CD4-positive, alpha-beta T cell treated with Interleukin-4 for 4 hours (primary cell): ENCODE measurements at regions not wholly inside any gene's neighbourhood (a gene's known extent, or its start where the extent isn't known, plus 50 kb on each side); places are given as distances from the start of the nearest gene placed in this dataset.

Source experiments
- DNase-seq: peaks from one replicate; pipeline ENCODE4 v3.0.0-alpha.2; 2020

- no peak for DNase-seq
Observed at GRCh38 chr4:138964716-138965426, 50.7 kb upstream of the NOCT start.

GRCh38 chr4:138963412-138963811 is 52.2 kb upstream of the NOCT start:
- no peak for DNase-seq

GRCh38 chr4:138961664-138962063 is 53.9 kb upstream of the NOCT start:
- DNase-seq: no peak

GRCh38 chr4:138961129-138961528 is 54.5 kb upstream of the NOCT start:
- DNase-seq: no peak

- no peak for DNase-seq
Observed at GRCh38 chr4:138960175-138960710, 55.3 kb upstream of the NOCT start.

GRCh38 chr4:138959097-138959815 is 56.3 kb upstream of the NOCT start:
- no peak for DNase-seq

- no peak for DNase-seq
Observed at GRCh38 chr4:138958519-138958918, 57.1 kb upstream of the NOCT start.

GRCh38 chr4:138957302-138957701 is 58.3 kb upstream of the NOCT start:
- no peak for DNase-seq

- no peak for DNase-seq
Observed at GRCh38 chr4:138954428-138954827, 61.2 kb upstream of the NOCT start.

- no peak for DNase-seq
Observed at GRCh38 chr4:138953961-138954371, 61.6 kb upstream of the NOCT start.

GRCh38 chr4:138952411-138952810 is 63.2 kb upstream of the NOCT start:
- no peak for DNase-seq

GRCh38 chr4:138951764-138952163 is 63.8 kb upstream of the NOCT start:
- DNase-seq: no peak

- no peak for DNase-seq
Observed at GRCh38 chr4:138949866-138950265, 65.7 kb upstream of the NOCT start.

GRCh38 chr4:138948918-138949317 is 66.7 kb upstream of the NOCT start:
- no peak for DNase-seq

- DNase-seq: no peak
Observed at GRCh38 chr4:138946306-138946705, 69.3 kb upstream of the NOCT start.

GRCh38 chr4:138945840-138946239 is 69.7 kb upstream of the NOCT start:
- DNase-seq: no peak

- DNase-seq: no peak
Observed at GRCh38 chr4:138945401-138945800, 70.2 kb upstream of the NOCT start.

GRCh38 chr4:138943893-138944292 is 71.7 kb upstream of the NOCT start:
- DNase-seq: no peak

- no peak for DNase-seq
Observed at GRCh38 chr4:138941037-138941436, 74.5 kb upstream of the NOCT start.

- no peak for DNase-seq
Observed at GRCh38 chr4:138939960-138940359, 75.6 kb upstream of the NOCT start.

- no peak for DNase-seq
Observed at GRCh38 chr4:138938366-138938690, 77.3 kb upstream of the NOCT start.

GRCh38 chr4:138935135-138935807 is 80.3 kb upstream of the NOCT start:
- DNase-seq: no peak

- no peak for DNase-seq
Observed at GRCh38 chr4:138927072-138927471, 88.5 kb upstream of the NOCT start.

- DNase-seq: no peak
Observed at GRCh38 chr4:138925495-138925894, 90.1 kb upstream of the NOCT start.
